ENCODE measurements at regions not wholly inside any gene's neighbourhood (a gene's known extent, or its start where the extent isn't known, plus 50 kb on each side); places are given as distances from the start of the nearest gene placed in this dataset.

GRCh38 chr4:119873794-119874325 is 192.8 kb downstream of the MAD2L1 start (continued):
- TF ChIP-seq, protein P1, sequence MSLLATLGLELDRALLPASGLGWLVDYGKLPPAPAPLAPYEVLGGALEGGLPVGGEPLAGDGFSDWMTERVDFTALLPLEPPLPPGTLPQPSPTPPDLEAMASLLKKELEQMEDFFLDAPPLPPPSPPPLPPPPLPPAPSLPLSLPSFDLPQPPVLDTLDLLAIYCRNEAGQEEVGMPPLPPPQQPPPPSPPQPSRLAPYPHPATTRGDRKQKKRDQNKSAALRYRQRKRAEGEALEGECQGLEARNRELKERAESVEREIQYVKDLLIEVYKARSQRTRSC (CRISPR knock-in tag; IDR thresholded peaks at IDR 0.05; ENCODE audit: low read depth), result no peak
- TF ChIP-seq ZNF672 (CRISPR knock-in tag; IDR thresholded peaks at IDR 0.05) (no peak), KAT2B (IDR thresholded peaks at IDR 0.05; ENCODE audit: borderline replicate concordance, low read depth, low read length) (no peak)

- H4K20me1 ChIP-seq (ENCODE audit: insufficient read depth, low read length), result no peaks in the 10 kb centered on the region
- no peaks in the 10 kb centered on the region for H3K79me2 ChIP-seq (ENCODE audit: insufficient read depth, low read length)
- no peaks in the 10 kb centered on the region for H3K36me3 ChIP-seq (replicated peaks in 1 of 2; ENCODE audit: control insufficient read depth in 1 of 2, insufficient read depth in 2 of 2, low read length in 2 of 2)
- H3K4me3 ChIP-seq (replicated peaks in 1 of 3; ENCODE audit: insufficient read depth in 1 of 3, low read depth in 2 of 3, low read length in 3 of 3), result no peak overlapping the region
- ChIA-PET POLR2A (no interaction called here), CTCF (ENCODE audit: low intra/inter-chr PET ratio, low total read pairs) (no interaction called here)
- no TSS peak for BruUV-seq (replicated peaks)
- ATAC-seq (no peak), DNase-seq (ENCODE audit: low spot score) (no peak), FAIRE-seq (no peak)
- H3K27me3 ChIP-seq (ENCODE audit: control insufficient read depth in 1 of 2, insufficient read depth in 2 of 2, low read length in 2 of 2), result no peaks in the 10 kb centered on the region
- no peak overlapping the region for H2AFZ ChIP-seq (ENCODE audit: low read length)
- intact Hi-C loops (cut with micrococcal nuclease; ENCODE audit: unreplicated experiment) (no loop called here), in situ Hi-C loops (cut with HindIII; ENCODE audit: extremely low pct_ligation_motif_present, low pct_unique_long_range_greater_than_20kb) (no loop called here)
- no peak overlapping the region for H3K9ac ChIP-seq (ENCODE audit: insufficient read depth, low read depth, low read length)
- H3K4me2 ChIP-seq (ENCODE audit: low read depth, low read length), result no peak overlapping the region
- TF ChIP-seq ZBTB33 (CRISPR knock-in tag; IDR thresholded peaks at IDR 0.05) (no peak), TEF (CRISPR knock-in tag; IDR thresholded peaks at IDR 0.05) (no peak), ARID5B (CRISPR knock-in tag; IDR thresholded peaks at IDR 0.05) (no peak), NFATC3 (CRISPR knock-in tag; IDR thresholded peaks at IDR 0.05) (no peak), HDAC1 (CRISPR knock-in tag; IDR thresholded peaks at IDR 0.05) (no peak), CEBPG (CRISPR knock-in tag; IDR thresholded peaks at IDR 0.05) (no peak), NFE2 (CRISPR knock-in tag; IDR thresholded peaks at IDR 0.05) (no peak)
- H3K9me3 ChIP-seq (ENCODE audit: low read length), result no peaks in the 10 kb centered on the region
- H3K27ac ChIP-seq (ENCODE audit: extremely low read length, insufficient read depth, low read length), result no peak overlapping the region
- no peaks in the 10 kb centered on the region for H3K4me1 ChIP-seq (ENCODE audit: insufficient read depth, low read length)
These were observed 193.5 kb downstream of the MAD2L1 start for GRCh38 chr4:119873132-119873531.
